HFFc6 (cell line): ENCODE measurements at regions not wholly inside any gene's neighbourhood (a gene's known extent, or its start where the extent isn't known, plus 50 kb on each side); places are given as distances from the start of the nearest gene placed in this dataset.

Experiments
- DNase-seq: peaks from one replicate; pipeline ENCODE4 v3.0.0-alpha.2; 2018
- H3K27ac Mint-ChIP-seq: 2 replicates; pipeline ENCODE4 v1.8.0; 2020; ENCODE audit warnings: mild to moderate bottlenecking, mixed read lengths
- H3K27me3 Mint-ChIP-seq: 2 replicates; pipeline ENCODE4 v1.8.0; 2021; ENCODE audit warnings: mild to moderate bottlenecking, moderate library complexity, mixed read lengths; ENCODE audit not compliant: insufficient read depth
- H3K36me3 Mint-ChIP-seq: 2 replicates; pipeline ENCODE4 v1.8.0; 2021; ENCODE audit warnings: low read depth, mixed read lengths
- H3K4me1 Mint-ChIP-seq: 2 replicates; pipeline ENCODE4 v1.8.0; 2020; ENCODE audit warnings: low read depth, mixed read lengths
- H3K4me3 Mint-ChIP-seq: 2 replicates; pipeline ENCODE4 v1.8.0; 2020; ENCODE audit warnings: mild to moderate bottlenecking, moderate library complexity, mixed read lengths
- H3K9me3 Mint-ChIP-seq: 2 replicates; pipeline ENCODE4 v1.8.0; 2020; ENCODE audit warnings: mild to moderate bottlenecking, mixed read lengths
- TF ChIP-seq, protein P1 (sequence below): fragments of 200-600 bp; sonication (generic); IDR thresholded peaks from 2 replicates; pipeline ENCODE4 v1.5.0; 2021; ENCODE audit warnings: antibody characterized with exemption, mild to moderate bottlenecking

DNA sequence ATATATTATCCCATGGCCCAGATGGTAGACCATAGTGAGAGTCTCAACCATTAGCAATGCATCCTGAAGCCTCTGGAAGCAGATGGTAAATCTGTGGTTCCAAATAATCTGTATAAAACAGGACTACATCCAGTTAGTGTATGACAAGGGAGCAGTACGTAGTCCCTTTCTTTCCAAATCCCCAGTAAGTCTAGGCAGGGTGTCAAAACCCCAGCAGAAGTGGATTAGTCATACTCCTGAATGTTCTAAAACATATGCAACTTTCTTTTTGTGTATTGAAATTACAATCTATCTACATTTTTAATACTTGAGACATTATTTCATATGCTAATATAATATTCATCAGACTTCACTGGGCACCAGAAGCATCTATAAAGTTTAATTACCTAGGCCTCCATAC lies 295.1 kb upstream of the ANO5 start:
- no peak overlapping the region for H3K4me3 Mint-ChIP-seq
- H3K27ac Mint-ChIP-seq, result no peak overlapping the region
- TF ChIP-seq, protein P1, sequence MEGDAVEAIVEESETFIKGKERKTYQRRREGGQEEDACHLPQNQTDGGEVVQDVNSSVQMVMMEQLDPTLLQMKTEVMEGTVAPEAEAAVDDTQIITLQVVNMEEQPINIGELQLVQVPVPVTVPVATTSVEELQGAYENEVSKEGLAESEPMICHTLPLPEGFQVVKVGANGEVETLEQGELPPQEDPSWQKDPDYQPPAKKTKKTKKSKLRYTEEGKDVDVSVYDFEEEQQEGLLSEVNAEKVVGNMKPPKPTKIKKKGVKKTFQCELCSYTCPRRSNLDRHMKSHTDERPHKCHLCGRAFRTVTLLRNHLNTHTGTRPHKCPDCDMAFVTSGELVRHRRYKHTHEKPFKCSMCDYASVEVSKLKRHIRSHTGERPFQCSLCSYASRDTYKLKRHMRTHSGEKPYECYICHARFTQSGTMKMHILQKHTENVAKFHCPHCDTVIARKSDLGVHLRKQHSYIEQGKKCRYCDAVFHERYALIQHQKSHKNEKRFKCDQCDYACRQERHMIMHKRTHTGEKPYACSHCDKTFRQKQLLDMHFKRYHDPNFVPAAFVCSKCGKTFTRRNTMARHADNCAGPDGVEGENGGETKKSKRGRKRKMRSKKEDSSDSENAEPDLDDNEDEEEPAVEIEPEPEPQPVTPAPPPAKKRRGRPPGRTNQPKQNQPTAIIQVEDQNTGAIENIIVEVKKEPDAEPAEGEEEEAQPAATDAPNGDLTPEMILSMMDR, result no peak
- H3K4me1 Mint-ChIP-seq, result no peaks in the 10 kb centered on the region
- no peak for DNase-seq
- no peaks in the 10 kb centered on the region for H3K36me3 Mint-ChIP-seq
- no peaks in the 10 kb centered on the region; the same call in 1 of the 2 replicates for H3K27me3 Mint-ChIP-seq
- peaks cover 53% of the 10 kb centered on the region for H3K9me3 Mint-ChIP-seq

DNA sequence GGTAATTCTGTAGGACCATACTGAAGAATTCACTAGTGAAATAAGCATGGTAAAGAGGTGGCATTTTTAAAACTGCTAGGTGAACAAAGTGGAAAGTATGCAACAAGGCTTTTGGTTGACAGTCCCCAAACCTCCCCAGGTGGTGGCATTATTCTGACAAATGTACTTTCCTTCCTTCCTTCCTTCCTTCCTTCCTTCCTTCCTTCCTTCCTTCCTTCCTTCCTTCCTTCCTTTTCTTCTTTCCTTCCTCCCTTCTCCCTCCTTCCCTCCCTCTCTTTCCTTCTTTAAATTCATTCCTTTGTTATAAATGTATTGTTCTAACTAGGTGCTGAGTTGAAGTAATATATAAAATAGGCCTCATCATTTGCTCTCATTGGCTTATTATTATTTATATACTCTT lies 284.7 kb upstream of the ANO5 start:
- H3K4me3 Mint-ChIP-seq, result no peak overlapping the region
- no peaks in the 10 kb centered on the region for H3K4me1 Mint-ChIP-seq
- no peak for DNase-seq
- TF ChIP-seq, protein P1, result no peak
- H3K27me3 Mint-ChIP-seq, result no peaks in the 10 kb centered on the region
- H3K27ac Mint-ChIP-seq, result no peak overlapping the region
- H3K9me3 Mint-ChIP-seq, result peaks cover 47% of the 10 kb centered on the region
- H3K36me3 Mint-ChIP-seq, result 0 out of 2 replicates have a peak, but pooled peaks cover 8% of the 10 kb centered on the region

DNA sequence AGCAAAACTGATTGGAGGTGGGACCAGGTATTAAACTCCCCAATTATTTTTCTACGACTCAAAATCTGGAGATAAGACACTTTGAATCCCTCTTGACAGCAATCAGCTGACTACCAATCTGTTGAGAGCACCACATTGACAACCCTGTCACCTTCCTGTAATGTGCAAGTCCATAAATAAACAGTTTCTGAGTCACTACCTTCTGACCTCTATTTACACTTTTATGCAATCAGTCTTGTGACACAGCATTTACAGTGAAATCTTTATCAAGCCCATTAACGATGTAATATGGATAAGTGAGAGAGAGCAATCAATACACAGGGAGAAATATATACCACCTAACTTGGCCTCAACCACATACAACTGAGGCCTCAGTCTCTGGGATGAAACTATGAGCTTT lies 283.7 kb upstream of the ANO5 start:
- H3K4me1 Mint-ChIP-seq, result no peaks in the 10 kb centered on the region
- no peaks in the 10 kb centered on the region for H3K27me3 Mint-ChIP-seq
- TF ChIP-seq, protein P1, result no peak
- peaks cover 43% of the 10 kb centered on the region for H3K9me3 Mint-ChIP-seq
- H3K27ac Mint-ChIP-seq, result no peak overlapping the region
- no peak for DNase-seq
- 0 out of 2 replicates have a peak, but pooled peaks cover 9% of the 10 kb centered on the region for H3K36me3 Mint-ChIP-seq
- no peak overlapping the region for H3K4me3 Mint-ChIP-seq

DNA sequence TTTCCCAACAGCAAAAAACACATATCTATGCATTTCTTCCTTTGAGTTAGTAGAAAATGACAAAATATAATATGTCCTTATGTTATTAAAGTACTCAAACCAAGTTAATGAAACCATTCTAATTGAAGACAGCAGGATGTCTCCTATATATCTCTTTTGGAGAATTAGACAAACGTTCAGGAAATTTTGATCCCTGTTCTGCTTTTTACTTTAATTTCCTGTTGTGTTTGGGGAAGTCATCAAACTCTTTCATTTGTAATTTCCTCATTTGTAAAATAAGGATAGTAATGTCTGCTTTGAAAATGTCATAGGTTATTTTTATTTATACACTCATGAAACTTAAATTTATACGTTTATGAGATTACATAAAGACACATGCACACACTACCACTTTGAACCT lies 281.8 kb upstream of the ANO5 start:
- Mint-ChIP-seq H3K9me3 (peaks cover 37% of the 10 kb centered on the region), H3K4me3 (no peak overlapping the region), H3K36me3 (0 out of 2 replicates have a peak, but pooled peaks cover 9% of the 10 kb centered on the region), H3K4me1 (no peaks in the 10 kb centered on the region), H3K27me3 (no peaks in the 10 kb centered on the region), H3K27ac (no peak overlapping the region)
- TF ChIP-seq, protein P1, result no peak
- no peak for DNase-seq

DNA sequence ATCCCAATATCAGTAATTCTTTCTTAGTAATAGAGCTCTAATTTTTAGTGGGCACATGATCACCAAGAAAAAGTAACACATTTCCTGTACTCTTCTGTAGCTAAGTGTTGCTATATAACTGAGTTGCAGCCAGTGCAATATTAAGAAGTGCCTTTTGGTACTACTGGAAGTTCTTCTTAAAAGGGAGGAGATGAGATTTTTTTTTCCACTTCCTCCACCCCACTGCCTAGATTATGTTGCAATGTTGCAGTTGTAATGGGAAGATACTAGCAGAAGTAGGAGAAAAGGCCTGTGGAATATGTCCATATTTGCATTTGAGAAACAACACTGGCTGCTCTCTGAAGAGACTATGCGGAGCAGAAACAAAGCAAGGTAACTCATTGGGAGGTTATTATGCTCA lies 280.6 kb upstream of the ANO5 start:
- H3K27ac Mint-ChIP-seq, result no peak overlapping the region
- no peaks in the 10 kb centered on the region for H3K27me3 Mint-ChIP-seq
- no peak for DNase-seq
- 0 out of 2 replicates have a peak, but pooled peaks cover 9% of the 10 kb centered on the region for H3K36me3 Mint-ChIP-seq
- H3K4me1 Mint-ChIP-seq, result no peaks in the 10 kb centered on the region
- H3K4me3 Mint-ChIP-seq, result no peak overlapping the region
- TF ChIP-seq, protein P1, result no peak
- peaks cover 32% of the 10 kb centered on the region for H3K9me3 Mint-ChIP-seq

DNA sequence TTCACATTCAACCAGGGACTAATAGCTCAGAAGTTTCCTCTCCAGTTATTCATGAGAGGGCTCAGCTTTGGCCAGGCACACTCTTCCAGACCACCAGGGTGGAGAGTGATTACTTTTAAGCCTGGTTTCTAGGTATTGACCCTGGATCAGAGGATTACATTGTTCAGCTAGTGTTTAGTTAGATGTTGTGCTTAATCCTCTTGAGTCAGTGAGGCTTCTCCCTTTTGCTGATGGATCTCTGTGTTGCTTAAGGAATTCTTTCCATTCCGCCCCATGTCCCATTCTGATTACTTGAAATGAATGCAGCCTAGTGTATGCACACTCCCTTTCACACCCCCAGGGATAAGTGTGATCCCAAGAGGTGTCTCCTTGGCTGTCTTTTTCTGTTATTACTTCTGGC lies 271.7 kb upstream of the ANO5 start:
- Mint-ChIP-seq H3K9me3 (peaks cover 25% of the 10 kb centered on the region), H3K4me3 (no peak overlapping the region), H3K27me3 (no peaks in the 10 kb centered on the region), H3K4me1 (no peaks in the 10 kb centered on the region), H3K36me3 (no peaks in the 10 kb centered on the region), H3K27ac (no peak overlapping the region)
- TF ChIP-seq, protein P1, result no peak
- no peak for DNase-seq
